Endothelial cell of umbilical vein (primary cell): ENCODE measurements at regions not wholly inside any gene's neighbourhood (a gene's known extent, or its start where the extent isn't known, plus 50 kb on each side); places are given as distances from the start of the nearest gene placed in this dataset.

ENCODE experiments used
- BruUV-seq: library from RNA; stranded (reverse); fragments of 400-500 nt; replicated peaks from 2 replicates; lab custom pipeline; 2021; lab: Mats Ljungman, UMichigan
- CTCF ChIA-PET: fragments of 300-600, 350-600 bp; sonication (Branson Sonifier 250); formaldehyde crosslinking; loops from one replicate; lab custom pipeline; 2021; ENCODE audit warnings: antibody characterized with exemption, inconsistent platforms; lab: Charles Lee
- POLR2A ChIA-PET: fragments of 300-600, 350-600 bp; sonication (Branson Sonifier 250); formaldehyde crosslinking; loops from one replicate; lab custom pipeline; 2021; ENCODE audit warnings: antibody characterized with exemption, inconsistent platforms; lab: Charles Lee
- DNase-seq: peaks from one replicate; pipeline ENCODE4 v3.0.0-alpha.2; 2011; ENCODE audit warnings: low read depth, low spot score
- FAIRE-seq: peaks from 2 replicates; lab custom pipeline; 2011; peaks lifted over from hg19 to GRCh38; lab: Jason Lieb, UNC
- H2AFZ ChIP-seq: 2 replicates; pipeline ENCODE4 v1.6.0; 2012; ENCODE audit warnings: low read depth, low read length, control low read depth, inconsistent platforms
- H3K27ac ChIP-seq: 2 replicates; pipeline ENCODE4 v1.5.1; 2011; ENCODE audit warnings: low read depth, mild to moderate bottlenecking, control low read depth, low read length, moderate library complexity; ENCODE audit not compliant: insufficient read depth
- H3K27me3 ChIP-seq, 2 experiments: 2 replicates each; pipeline versions ENCODE4 v1.6.0 to v1.6.1; 2011; ENCODE audit warnings: low read length in 2 of 2, mixed read lengths in 1 of 2; ENCODE audit not compliant: control insufficient read depth in 2 of 2, insufficient read depth in 2 of 2
- H3K36me3 ChIP-seq, 2 experiments: 2 replicates in 1 of 2; 3 replicates in 1 of 2; pipeline ENCODE4 v1.5.1; 2011; ENCODE audit warnings: low read length in 2 of 2, mild to moderate bottlenecking in 1 of 2, moderate library complexity in 1 of 2; ENCODE audit not compliant: control insufficient read depth in 2 of 2, insufficient read depth in 2 of 2; ENCODE audit errors: extremely low read depth in 1 of 2
- H3K4me1 ChIP-seq: 3 replicates; pipeline ENCODE4 v1.5.1; 2011; ENCODE audit warnings: mild to moderate bottlenecking, low read length; ENCODE audit not compliant: control insufficient read depth, insufficient read depth; ENCODE audit errors: extremely low read depth
- H3K4me2 ChIP-seq: 2 replicates; pipeline ENCODE4 v1.6.1; 2011; ENCODE audit warnings: low read length, control low read depth, mixed read lengths; ENCODE audit not compliant: insufficient read depth
- H3K4me3 ChIP-seq, 3 experiments: fragments of 200-600 bp in 1 of 3; sonication (generic), shearing (Covaris generic) in 1 of 3; replicated peaks in 1 of 3; 2 replicates each; pipeline ENCODE4 v1.5.1; 2011 to 2016; ENCODE audit warnings: control low read depth in 3 of 3, low read length in 3 of 3, mild to moderate bottlenecking in 2 of 3, inconsistent platforms in 1 of 3, low read depth in 1 of 3, moderate library complexity in 1 of 3; ENCODE audit not compliant: insufficient read depth in 1 of 3
- H3K79me2 ChIP-seq: 2 replicates; pipeline ENCODE4 v1.6.0; 2012; ENCODE audit warnings: low read length, inconsistent platforms; ENCODE audit not compliant: control insufficient read depth, insufficient read depth
- H3K9ac ChIP-seq: replicated peaks from 2 replicates; pipeline ENCODE3; 2011; ENCODE audit warnings: low read length, control low read depth; ENCODE audit not compliant: insufficient read depth; ENCODE audit errors: extremely low read depth
- H3K9me1 ChIP-seq: replicated peaks from 3 replicates; pipeline ENCODE4 v1.6.0; 2011; ENCODE audit warnings: mild to moderate bottlenecking, low read length; ENCODE audit not compliant: control insufficient read depth, insufficient read depth; ENCODE audit errors: extremely low read depth
- H3K9me3 ChIP-seq: replicated peaks from 2 replicates; pipeline ENCODE4 v1.5.1; 2012; ENCODE audit warnings: low read length, inconsistent platforms; ENCODE audit not compliant: control insufficient read depth, insufficient read depth
- H4K20me1 ChIP-seq: replicated peaks from 2 replicates; pipeline ENCODE3; 2011; ENCODE audit warnings: mild to moderate bottlenecking, low read length; ENCODE audit not compliant: control insufficient read depth, insufficient read depth; ENCODE audit errors: extremely low read depth
- CTCF ChIP-seq, 2 donors: IDR thresholded peaks; 1 replicate in 1 of 2; 2 replicates in 1 of 2; pipeline ENCODE4 v1.5.1; 2011; ENCODE audit warnings: low read length in 2 of 2, mild to moderate bottlenecking in 2 of 2, moderate library complexity in 2 of 2, control low read depth in 1 of 2, inconsistent platforms in 1 of 2, low read depth in 1 of 2; ENCODE audit not compliant: insufficient read depth in 1 of 2; ENCODE audit errors: extremely low read depth in 1 of 2
- EZH2 ChIP-seq: IDR thresholded peaks from 2 replicates; pipeline ENCODE4 v1.6.1; 2012; ENCODE audit warnings: borderline replicate concordance, low read depth, mild to moderate bottlenecking, moderate library complexity, low read length, inconsistent platforms; ENCODE audit not compliant: severe bottlenecking
- FOS ChIP-seq: IDR thresholded peaks from 2 replicates; pipeline ENCODE4 v1.6.1; 2011; ENCODE audit warnings: mild to moderate bottlenecking, low read length, moderate library complexity, borderline replicate concordance; ENCODE audit not compliant: insufficient read depth
- GATA2 ChIP-seq: IDR thresholded peaks from 2 replicates; pipeline ENCODE4 v1.7.0; 2011; ENCODE audit warnings: low read depth, mild to moderate bottlenecking, moderate library complexity, mixed read lengths, low read length; ENCODE audit not compliant: insufficient read length, insufficient read depth
- JUN ChIP-seq: IDR thresholded peaks from 2 replicates; pipeline ENCODE4 v1.6.1; 2011; ENCODE audit warnings: borderline replicate concordance, low read depth; ENCODE audit not compliant: insufficient read length, insufficient read depth
- MAX ChIP-seq: IDR thresholded peaks from 2 replicates; pipeline ENCODE4 v1.6.1; 2011; ENCODE audit not compliant: insufficient read depth, insufficient read length
- MYC ChIP-seq: IDR thresholded peaks from one replicate; pipeline ENCODE4 v1.6.1; 2011; ENCODE audit warnings: mild to moderate bottlenecking, low read depth, low read length
- POLR2A ChIP-seq: IDR thresholded peaks from 2 replicates; pipeline ENCODE4 v1.6.1; 2012; ENCODE audit warnings: low read depth, mild to moderate bottlenecking, control low read depth, low read length
- POLR2AphosphoS5 ChIP-seq: IDR thresholded peaks from 2 replicates; pipeline ENCODE4 v1.6.1; 2012; ENCODE audit warnings: low read depth, mild to moderate bottlenecking, control low read depth, low read length, moderate library complexity; ENCODE audit not compliant: insufficient read depth
- dilution Hi-C: fragments of 300-500 bp; cut with MboI; formaldehyde crosslinking; loops from one replicate; pipeline ENCODE4 v1.15.0; 2019; ENCODE audit warnings: low sequenced_read_pairs; ENCODE audit not compliant: extremely low pct_ligation_motif_present
- intact Hi-C: fragments of 100-400 bp; cut with micrococcal nuclease; formaldehyde crosslinking; loops from one replicate; pipeline ENCODE4 v1.10.0; 2022

- H2AFZ ChIP-seq = no peak overlapping the region
- no peaks in the 10 kb centered on the region for H4K20me1 ChIP-seq
- no peaks in the 10 kb centered on the region for H3K36me3 ChIP-seq
- H3K27ac ChIP-seq = no peak overlapping the region
- no peak overlapping the region for H3K4me3 ChIP-seq
- H3K27me3 ChIP-seq = no peaks in the 10 kb centered on the region
- TF ChIP-seq JUN (no peak), MYC (no peak), CTCF (IDR thresholded peaks at IDR 0.05; ENCODE audit: extremely low read depth in 1 of 2, insufficient read depth in 1 of 2, low read depth in 1 of 2, low read length in 2 of 2) (no peak), EZH2 (no peak)
- no peak for FAIRE-seq
- no peak for DNase-seq
- dilution Hi-C loops (no loop called here), intact Hi-C loops (no loop called here)
- H3K79me2 ChIP-seq = no peaks in the 10 kb centered on the region
- no peak overlapping the region for H3K4me2 ChIP-seq
- H3K9ac ChIP-seq = no peak overlapping the region
- no TSS peak for BruUV-seq
- ChIA-PET POLR2A (no interaction called here), CTCF (interaction anchor here (1.4 kb wide), 1 partner anchor 12 kb away, joined by 3 read pairs; no protein-coding TSS in a partner anchor)
- H3K4me1 ChIP-seq = peaks cover 4% of the 10 kb centered on the region
- no peaks in the 10 kb centered on the region for H3K9me3 ChIP-seq
- H3K9me1 ChIP-seq = no peaks in the 10 kb centered on the region
These were observed 237.8 kb upstream of the RBMS1 start for GRCh38 chr2:160731415-160731814.

GRCh38 chr2:160731856-160732255 lies 238.2 kb upstream of the RBMS1 start:
- no peak overlapping the region for H3K4me2 ChIP-seq
- peaks cover 8% of the 10 kb centered on the region for H3K4me1 ChIP-seq
- no peak overlapping the region for H3K4me3 ChIP-seq
- intact Hi-C loops = no loop called here
- BruUV-seq = no TSS peak
- no peak overlapping the region for H3K9ac ChIP-seq
- H2AFZ ChIP-seq = no peak overlapping the region
- H3K9me3 ChIP-seq = no peaks in the 10 kb centered on the region
- dilution Hi-C loops = no loop called here
- ChIA-PET POLR2A (no interaction called here), CTCF (interaction anchor here (1.4 kb wide), 1 partner anchor 11 kb away, joined by 3 read pairs; no protein-coding TSS in a partner anchor)
- TF ChIP-seq EZH2 (no peak), JUN (no peak), MYC (no peak), MAX (no peak), GATA2 (no peak), POLR2AphosphoS5 (no peak), CTCF (IDR thresholded peaks at IDR 0.05; ENCODE audit: extremely low read depth in 1 of 2, insufficient read depth in 1 of 2, low read depth in 1 of 2, low read length in 2 of 2) (no peak), FOS (no peak), POLR2A (no peak)
- no peaks in the 10 kb centered on the region for H3K79me2 ChIP-seq
- DNase-seq = no peak
- no peaks in the 10 kb centered on the region for H3K36me3 ChIP-seq
- H3K27ac ChIP-seq = no peak overlapping the region
- H4K20me1 ChIP-seq = no peaks in the 10 kb centered on the region
- no peaks in the 10 kb centered on the region for H3K9me1 ChIP-seq
- no peak for FAIRE-seq
- no peaks in the 10 kb centered on the region for H3K27me3 ChIP-seq
